HepG2 (cell line): ENCODE measurements at regions not wholly inside any gene's neighbourhood (a gene's known extent, or its start where the extent isn't known, plus 50 kb on each side); places are given as distances from the start of the nearest gene placed in this dataset.

Source experiments
- ATAC-seq: fragments of 200-7000 bp; cut with Tn5 transposase; 3 replicates; pipeline ENCODE4 v1.9.1; 2020; ENCODE audit warnings: mild to moderate bottlenecking, moderate library complexity
- BruUV-seq: library from RNA; stranded (reverse); fragments of 400-500 nt; replicated peaks from 2 replicates; lab custom pipeline; 2021; lab: Mats Ljungman, UMichigan
- CTCF ChIA-PET: fragments of 300-600 bp; formaldehyde crosslinking; extraction: SDS; loops from one replicate; lab custom pipeline; 2021; ENCODE audit warnings: low total read pairs, inconsistent platforms, low intra/inter-chr PET ratio; lab: Yijun Ruan, JAX
- POLR2A ChIA-PET: fragments of 350-600 bp; sonication (Branson Sonifier 250); formaldehyde crosslinking; loops from one replicate; lab custom pipeline; 2020; ENCODE audit warnings: antibody characterized with exemption, inconsistent platforms; lab: Yijun Ruan, JAX
- DNase-seq: peaks from one replicate; pipeline ENCODE4 v3.0.0-alpha.2; 2015; ENCODE audit warnings: low spot score
- FAIRE-seq: peaks from 3 replicates; lab custom pipeline; 2011; peaks lifted over from hg19 to GRCh38; lab: Jason Lieb, UNC
- H2AFZ ChIP-seq: one replicate; pipeline ENCODE4 v1.6.1; 2011; ENCODE audit warnings: low read length, inconsistent platforms
- H3K27ac ChIP-seq: fragments of 300-600 bp; 3 replicates; pipeline ENCODE4 v1.8.0; 2011; ENCODE audit warnings: mixed run types, mild to moderate bottlenecking, mixed read lengths, low read length, inconsistent platforms; ENCODE audit not compliant: insufficient read depth; ENCODE audit errors: extremely low read length
- H3K27me3 ChIP-seq, 2 experiments: fragments of 200-600 bp in 1 of 2; 2 replicates in 1 of 2; 3 replicates in 1 of 2; pipeline versions ENCODE4 v1.6.0 to v1.8.0; 2011; ENCODE audit warnings: low read length in 2 of 2, mild to moderate bottlenecking in 2 of 2, moderate library complexity in 2 of 2, inconsistent platforms in 1 of 2; ENCODE audit not compliant: insufficient read depth in 2 of 2, control insufficient read depth in 1 of 2
- H3K36me3 ChIP-seq, 2 experiments: fragments of 200-600 bp in 1 of 2; replicated peaks in 1 of 2; 2 replicates in 1 of 2; 3 replicates in 1 of 2; pipeline versions ENCODE4 v1.5.1 to v1.8.0; 2011; ENCODE audit warnings: low read length in 2 of 2, inconsistent platforms in 1 of 2; ENCODE audit not compliant: insufficient read depth in 2 of 2, control insufficient read depth in 1 of 2
- H3K4me1 ChIP-seq: 2 replicates; pipeline ENCODE4 v1.5.1; 2012; ENCODE audit warnings: low read length, inconsistent platforms; ENCODE audit not compliant: insufficient read depth
- H3K4me2 ChIP-seq: 2 replicates; pipeline ENCODE4 v1.6.0; 2011; ENCODE audit warnings: low read depth, low read length, inconsistent platforms
- H3K4me3 ChIP-seq, 3 experiments: fragments of 200-600 bp in 1 of 3; sonication (generic), shearing (Covaris generic) in 1 of 3; replicated peaks in 1 of 3; 2 replicates each; pipeline ENCODE4 v1.5.1; 2011 to 2016; ENCODE audit warnings: low read length in 3 of 3, inconsistent platforms in 2 of 3, low read depth in 2 of 3, mild to moderate bottlenecking in 2 of 3, control low read depth in 1 of 3, mixed read lengths in 1 of 3; ENCODE audit not compliant: insufficient read depth in 1 of 3
- H3K79me2 ChIP-seq: one replicate; pipeline ENCODE4 v1.6.1; 2011; ENCODE audit warnings: low read length, inconsistent platforms; ENCODE audit not compliant: insufficient read depth
- H3K9ac ChIP-seq: 2 replicates; pipeline ENCODE4 v1.6.0; 2011; ENCODE audit warnings: mild to moderate bottlenecking, low read depth, low read length, inconsistent platforms; ENCODE audit not compliant: insufficient read depth
- H3K9me3 ChIP-seq: 2 replicates; pipeline ENCODE4 v1.5.1; 2012; ENCODE audit warnings: mild to moderate bottlenecking, low read length
- H4K20me1 ChIP-seq: 2 replicates; pipeline ENCODE4 v1.6.0; 2011; ENCODE audit warnings: inconsistent platforms, mild to moderate bottlenecking, low read length, moderate library complexity; ENCODE audit not compliant: insufficient read depth
- HIVEP1 ChIP-seq: sonication (generic); formaldehyde crosslinking; IDR thresholded peaks from 2 replicates; pipeline ENCODE4 v1.4.0; 2020; ENCODE audit warnings: mild to moderate bottlenecking, missing genetic modification reagents
- NONO ChIP-seq, 2 experiments: fragments of 450-650 bp in 1 of 2; sonication (generic) in 1 of 2; formaldehyde crosslinking in 1 of 2; IDR thresholded peaks in 1 of 2; conservative IDR thresholded peaks in 1 of 2; 2 replicates each; pipeline versions ENCODE4 v1.6.1 to v1.8.0; 2017 to 2022; ENCODE audit warnings: mild to moderate bottlenecking in 1 of 2, missing genetic modification reagents in 1 of 2, moderate library complexity in 1 of 2
- TBP ChIP-seq: sonication (generic); formaldehyde crosslinking; IDR thresholded peaks from 2 replicates; pipeline ENCODE4 v1.5.0; 2020; ENCODE audit warnings: missing genetic modification reagents
- ZBTB39 ChIP-seq: sonication (generic); formaldehyde crosslinking; IDR thresholded peaks from 2 replicates; pipeline ENCODE4 v1.5.0; 2020; ENCODE audit warnings: missing genetic modification reagents
- ZNF569 ChIP-seq: sonication (generic); formaldehyde crosslinking; IDR thresholded peaks from 2 replicates; pipeline ENCODE4 v1.5.0; 2020; ENCODE audit warnings: mild to moderate bottlenecking, missing genetic modification reagents, moderate library complexity, borderline replicate concordance
- ZNF790 ChIP-seq: sonication (generic); formaldehyde crosslinking; IDR thresholded peaks from 2 replicates; pipeline ENCODE4 v1.8.0; 2022; ENCODE audit warnings: missing genetic modification reagents, mild to moderate bottlenecking, borderline replicate concordance
- ZZZ3 ChIP-seq: sonication (generic); formaldehyde crosslinking; IDR thresholded peaks from 2 replicates; pipeline ENCODE4 v1.4.0; 2020; ENCODE audit warnings: missing genetic modification reagents, mild to moderate bottlenecking, borderline replicate concordance
- WGBS: methylation state at CpG from one replicate; pipeline ENCODE4 v1.1.6; 2017; ENCODE audit warnings: low lambda C conversion rate; 5-methylcytosine and 5-hydroxymethylcytosine counted together
- in situ Hi-C: cut with HindIII; loops from 2 replicates; pipeline ENCODE4 v1.10.0; 2017; ENCODE audit warnings: low pct_unique_long_range_greater_than_20kb; ENCODE audit not compliant: extremely low pct_ligation_motif_present
- intact Hi-C: fragments of 100-400 bp; cut with micrococcal nuclease; formaldehyde crosslinking; loops from one replicate; pipeline ENCODE4 v1.10.0; 2022; ENCODE audit not compliant: unreplicated experiment
- TF ChIP-seq, protein P1 (sequence below): IDR thresholded peaks from 2 replicates; pipeline ENCODE4 v1.6.1; 2016; ENCODE audit warnings: missing biosample characterization, missing genetic modification reagents, low read depth

DNA sequence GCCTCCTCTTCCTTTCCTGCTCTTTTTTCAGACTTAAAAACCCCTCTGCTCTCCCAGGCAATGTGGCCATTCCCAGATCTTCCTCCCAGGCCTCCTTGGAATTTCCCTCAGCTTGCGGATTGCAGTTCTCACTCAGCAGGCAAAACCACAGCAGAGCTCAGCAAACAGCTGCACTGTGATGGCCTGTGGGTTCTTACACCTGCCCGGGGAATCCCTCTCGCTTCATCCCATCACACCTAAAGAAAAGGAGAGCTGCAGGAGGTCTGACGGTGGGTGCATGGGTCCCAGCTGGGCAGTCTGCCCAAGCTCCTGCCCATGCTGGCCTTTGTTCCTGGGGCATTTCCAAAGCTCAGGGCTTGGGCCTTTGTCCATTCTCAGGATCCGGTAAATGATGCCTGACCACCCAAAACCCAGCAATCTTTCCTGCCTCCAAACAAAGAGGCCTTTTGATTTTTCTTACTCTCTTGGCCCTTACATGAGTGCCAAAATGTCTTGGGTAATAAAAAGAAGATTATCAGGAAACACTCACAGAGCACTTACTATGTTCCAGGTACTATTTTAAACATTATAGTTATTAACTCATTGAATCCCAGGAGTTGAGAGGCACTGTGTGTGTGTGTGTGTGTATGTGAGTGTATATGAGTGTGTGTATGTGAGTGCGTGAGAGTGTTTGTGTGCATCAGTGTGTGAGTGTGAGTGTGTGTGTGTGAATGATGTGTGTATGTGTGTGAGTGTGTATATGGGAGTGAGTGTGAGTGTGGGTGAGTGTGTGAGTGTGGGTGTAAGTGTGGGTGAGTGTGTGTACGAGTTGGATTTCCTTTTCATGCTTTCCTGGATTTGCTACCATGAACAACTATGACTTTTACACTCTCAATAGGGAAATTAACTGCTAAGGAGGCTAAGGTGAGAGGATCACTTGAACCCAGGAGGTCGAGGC is 64.5 kb upstream of the PODXL start:
- in situ Hi-C loops (no loop called here), intact Hi-C loops (no loop called here)
- WGBS: 26% methylated on average over 8 of the region's 8 CpGs
- Histone ChIP-seq H3K36me3 (no peaks in the 10 kb centered on the region), H4K20me1 (no peaks in the 10 kb centered on the region), H3K4me2 (no peak overlapping the region), H3K4me1 (no peaks in the 10 kb centered on the region), H3K27ac (no peak overlapping the region), H3K9ac (no peak overlapping the region), H2AFZ (no peak overlapping the region), H3K79me2 (no peaks in the 10 kb centered on the region), H3K9me3 (no peaks in the 10 kb centered on the region), H3K4me3 (no peak overlapping the region), H3K27me3 (no peaks in the 10 kb centered on the region; a peak in 2 of 5 replicates)
- POLR2A ChIA-PET: no interaction called here
- TF ChIP-seq ZNF569 (no peak), NONO (IDR thresholded peaks at IDR 0.05) (peak; percentile 11; the same call in 1 of the 2 replicates), NONO (CRISPR knock-in tag; conservative IDR thresholded peaks at IDR 0.05) (no peak), ZZZ3 (CRISPR knock-in tag) (no peak)
- ATAC-seq (no peak), FAIRE-seq (no peak), DNase-seq (no peak)
- CTCF ChIA-PET: no interaction called here
- BruUV-seq: no TSS peak

DNA sequence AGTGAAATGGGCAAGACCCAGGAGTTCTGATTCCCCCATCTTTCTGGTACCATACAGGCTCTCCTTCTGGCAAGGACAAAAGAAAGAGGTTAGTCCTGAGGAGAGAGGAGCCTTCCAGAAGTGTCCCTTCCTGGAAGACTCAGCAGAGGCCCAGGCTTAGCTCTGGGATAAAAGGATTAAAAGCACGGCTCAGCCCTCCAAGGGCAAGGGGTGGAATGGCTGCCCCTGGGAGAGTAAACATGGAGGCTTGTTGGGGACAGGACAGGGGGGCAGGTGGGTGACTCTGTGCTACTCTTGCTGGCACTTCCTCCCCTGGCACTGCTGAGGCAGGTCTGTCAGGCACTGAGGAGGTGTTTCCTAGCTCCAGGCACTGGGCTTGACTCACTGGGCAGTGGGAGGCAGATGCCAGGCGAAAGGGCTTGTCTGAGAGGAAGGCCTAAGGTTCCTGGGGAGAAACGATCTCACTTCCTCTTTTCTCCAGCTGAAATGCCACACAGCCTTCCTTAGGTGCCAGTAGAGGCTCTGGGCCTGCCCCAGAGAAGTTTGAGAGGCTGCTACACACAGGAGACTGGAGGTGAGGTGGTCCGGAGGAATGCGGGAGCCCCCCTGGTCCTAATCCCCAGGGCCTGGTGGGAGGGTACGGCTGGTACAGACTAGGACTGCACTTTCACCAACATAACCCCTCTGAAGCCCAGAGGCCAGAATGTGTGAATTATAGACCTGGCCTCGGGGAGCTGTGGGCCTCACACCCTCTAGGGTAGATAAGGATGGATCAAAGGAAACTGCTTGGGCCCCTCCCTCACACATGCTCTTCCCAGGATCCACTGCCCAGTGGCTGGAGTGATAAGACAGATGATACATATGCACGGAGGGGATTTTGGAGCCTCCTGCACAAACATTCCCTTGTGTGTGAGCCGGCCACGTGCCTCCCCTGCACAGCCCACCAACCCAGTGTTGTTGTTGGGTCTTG is 63.2 kb upstream of the PODXL start:
- CTCF ChIA-PET: no interaction called here
- Histone ChIP-seq H3K27ac (no peak overlapping the region), H3K79me2 (no peaks in the 10 kb centered on the region), H3K9ac (no peak overlapping the region), H3K9me3 (no peaks in the 10 kb centered on the region), H4K20me1 (no peaks in the 10 kb centered on the region), H3K27me3 (peaks cover 0 to 2% of the 10 kb centered on the region in 2 experiments; a peak in 2 of 5 replicates), H3K4me1 (no peaks in the 10 kb centered on the region), H3K4me3 (no peak overlapping the region), H3K36me3 (no peaks in the 10 kb centered on the region), H3K4me2 (no peak overlapping the region), H2AFZ (no peak overlapping the region)
- no peak for FAIRE-seq
- BruUV-seq: no TSS peak
- 6% methylated on average over 7 of the region's 10 CpGs for WGBS
- no peak for DNase-seq
- ATAC-seq: no peak; the same call in 2 of the 3 replicates
- intact Hi-C loops: no loop called here
- in situ Hi-C loops: no loop called here
- POLR2A ChIA-PET: no interaction called here
- no peak for TF ChIP-seq TBP (CRISPR knock-in tag)
- TF ChIP-seq, protein P1, sequence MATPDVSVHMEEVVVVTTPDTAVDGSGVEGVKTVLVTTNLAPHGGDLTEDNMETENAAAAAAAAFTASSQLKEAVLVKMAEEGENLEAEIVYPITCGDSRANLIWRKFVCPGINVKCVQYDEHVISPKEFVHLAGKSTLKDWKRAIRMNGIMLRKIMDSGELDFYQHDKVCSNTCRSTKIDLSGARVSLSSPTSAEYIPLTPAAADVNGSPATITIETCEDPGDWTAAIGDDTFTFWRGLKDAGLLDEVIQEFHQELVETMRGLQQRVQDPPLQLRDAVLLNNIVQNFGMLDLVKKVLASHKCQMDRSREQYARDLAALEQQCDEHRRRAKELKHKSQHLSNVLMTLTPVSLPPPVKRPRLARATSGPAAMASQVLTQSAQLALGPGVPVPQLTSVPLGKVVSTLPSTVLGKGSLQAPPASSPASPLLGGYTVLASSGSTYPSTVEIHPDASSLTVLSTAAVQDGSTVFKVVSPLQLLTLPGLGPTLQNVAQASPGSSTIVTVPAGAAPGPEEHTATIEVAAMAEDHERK: no peak
- no peak for TF ChIP-seq ZBTB39 (CRISPR knock-in tag)
- no peak for TF ChIP-seq ZNF790
- TF ChIP-seq HIVEP1 (CRISPR knock-in tag): no peak
